ENCODE measurements at regions not wholly inside any gene's neighbourhood (a gene's known extent, or its start where the extent isn't known, plus 50 kb on each side); places are given as distances from the start of the nearest gene placed in this dataset.

- Mint-ChIP-seq H3K9me3 (no peaks in the 10 kb centered on the region), H3K4me3 (no peak overlapping the region), H3K27ac (no peak overlapping the region), H3K27me3 (ENCODE audit: low read depth) (peaks cover 2% of the 10 kb centered on the region), H3K4me1 (no peaks in the 10 kb centered on the region), H3K36me3 (no peaks in the 10 kb centered on the region)
- DNase-seq (ENCODE audit: low spot score in 2 of 2, unreplicated experiment in 2 of 2) = no peak
- TF ChIP-seq CTCF (IDR thresholded peaks at IDR 0.05; ENCODE audit: unreplicated experiment) = no peak
Observed at GRCh38 chr6:155913816-155914215, 458.2 kb upstream of the NOX3 start.

- no peaks in the 10 kb centered on the region for H3K4me1 Mint-ChIP-seq
- DNase-seq (ENCODE audit: low spot score in 2 of 2, unreplicated experiment in 2 of 2) = no peak
- no peak overlapping the region for H3K4me3 Mint-ChIP-seq
- TF ChIP-seq CTCF (IDR thresholded peaks at IDR 0.05; ENCODE audit: unreplicated experiment) = no peak
- no peaks in the 10 kb centered on the region for H3K36me3 Mint-ChIP-seq
- no peak overlapping the region for H3K27ac Mint-ChIP-seq
- H3K9me3 Mint-ChIP-seq = no peaks in the 10 kb centered on the region
- H3K27me3 Mint-ChIP-seq (ENCODE audit: low read depth) = no peaks in the 10 kb centered on the region
Observed at GRCh38 chr6:155909710-155910109, 454.1 kb upstream of the NOX3 start.

GRCh38 chr6:155895641-155896040 lies 440.0 kb upstream of the NOX3 start:
- no peak overlapping the region for H3K27ac Mint-ChIP-seq
- TF ChIP-seq CTCF (IDR thresholded peaks at IDR 0.05; ENCODE audit: unreplicated experiment) = no peak
- H3K4me3 Mint-ChIP-seq = no peak overlapping the region
- H3K9me3 Mint-ChIP-seq = no peaks in the 10 kb centered on the region
- H3K27me3 Mint-ChIP-seq (ENCODE audit: low read depth) = no peaks in the 10 kb centered on the region
- peaks cover 2% of the 10 kb centered on the region for H3K4me1 Mint-ChIP-seq
- no peaks in the 10 kb centered on the region for H3K36me3 Mint-ChIP-seq
- no peak for DNase-seq (ENCODE audit: low spot score in 2 of 2, unreplicated experiment in 2 of 2)

- no peaks in the 10 kb centered on the region for H3K27me3 Mint-ChIP-seq (ENCODE audit: low read depth)
- no peak overlapping the region for H3K4me3 Mint-ChIP-seq
- peaks cover under 1% of the 10 kb centered on the region for H3K4me1 Mint-ChIP-seq
- no peaks in the 10 kb centered on the region for H3K9me3 Mint-ChIP-seq
- no peaks in the 10 kb centered on the region for H3K36me3 Mint-ChIP-seq
- no peak overlapping the region for H3K27ac Mint-ChIP-seq
- no peak for TF ChIP-seq CTCF (IDR thresholded peaks at IDR 0.05; ENCODE audit: unreplicated experiment)
- DNase-seq (ENCODE audit: low spot score in 2 of 2, unreplicated experiment in 2 of 2) = no peak
Observed at GRCh38 chr6:155894758-155895157, 439.1 kb upstream of the NOX3 start.

- no peak for DNase-seq (ENCODE audit: low spot score in 2 of 2, unreplicated experiment in 2 of 2)
Observed at GRCh38 chr6:155894262-155894661, 438.6 kb upstream of the NOX3 start.

More at GRCh38 chr6:155894262-155894661, 438.6 kb upstream of the NOX3 start:
- Mint-ChIP-seq H3K36me3 (no peaks in the 10 kb centered on the region), H3K9me3 (no peaks in the 10 kb centered on the region), H3K27me3 (ENCODE audit: low read depth) (no peaks in the 10 kb centered on the region), H3K4me1 (peaks cover 2% of the 10 kb centered on the region), H3K27ac (no peak overlapping the region), H3K4me3 (no peak overlapping the region)
- no peak for TF ChIP-seq CTCF (IDR thresholded peaks at IDR 0.05; ENCODE audit: unreplicated experiment)

Data from mesothelial cell of epicardium (in vitro differentiated cells).